OCI-LY7 (cell line): ENCODE measurements at regions not wholly inside any gene's neighbourhood (a gene's known extent, or its start where the extent isn't known, plus 50 kb on each side); places are given as distances from the start of the nearest gene placed in this dataset.

Experiments used
- CTCF ChIP-seq: fragments of 200-600 bp; sonication (generic); conservative IDR thresholded peaks from 2 replicates; pipeline ENCODE4 v1.5.1; 2014; ENCODE audit warnings: mild to moderate bottlenecking, antibody characterized with exemption, low read length, moderate library complexity, mixed read lengths
- EZH2phosphoT487 ChIP-seq: fragments of 200-600 bp; sonication (generic); IDR thresholded peaks from 2 replicates; pipeline ENCODE4 v1.6.1; 2018; ENCODE audit warnings: low read depth, borderline replicate concordance, mild to moderate bottlenecking, mixed run types, antibody characterized with exemption, low read length, moderate library complexity, mixed read lengths

GRCh38 chr9:134561427-134562145, 80.0 kb upstream of the COL5A1 start:
- TF ChIP-seq CTCF (no peak), EZH2phosphoT487 (no peak)
